HepG2 (cell line): ENCODE measurements at regions not wholly inside any gene's neighbourhood (a gene's known extent, or its start where the extent isn't known, plus 50 kb on each side); places are given as distances from the start of the nearest gene placed in this dataset.

Source experiments
- ATAC-seq: fragments of 200-7000 bp; cut with Tn5 transposase; 3 replicates; pipeline ENCODE4 v1.9.1; 2020; ENCODE audit warnings: mild to moderate bottlenecking, moderate library complexity
- BruUV-seq: library from RNA; stranded (reverse); fragments of 400-500 nt; replicated peaks from 2 replicates; lab custom pipeline; 2021; lab: Mats Ljungman, UMichigan
- CTCF ChIA-PET: fragments of 300-600 bp; formaldehyde crosslinking; extraction: SDS; loops from one replicate; lab custom pipeline; 2021; ENCODE audit warnings: low total read pairs, inconsistent platforms, low intra/inter-chr PET ratio; lab: Yijun Ruan, JAX
- POLR2A ChIA-PET: fragments of 350-600 bp; sonication (Branson Sonifier 250); formaldehyde crosslinking; loops from one replicate; lab custom pipeline; 2020; ENCODE audit warnings: antibody characterized with exemption, inconsistent platforms; lab: Yijun Ruan, JAX
- DNase-seq: peaks from one replicate; pipeline ENCODE4 v3.0.0-alpha.2; 2015; ENCODE audit warnings: low spot score
- FAIRE-seq: peaks from 3 replicates; lab custom pipeline; 2011; peaks lifted over from hg19 to GRCh38; lab: Jason Lieb, UNC
- H2AFZ ChIP-seq: one replicate; pipeline ENCODE4 v1.6.1; 2011; ENCODE audit warnings: low read length, inconsistent platforms
- H3K27ac ChIP-seq: fragments of 300-600 bp; 3 replicates; pipeline ENCODE4 v1.8.0; 2011; ENCODE audit warnings: mixed run types, mild to moderate bottlenecking, mixed read lengths, low read length, inconsistent platforms; ENCODE audit not compliant: insufficient read depth; ENCODE audit errors: extremely low read length
- H3K27me3 ChIP-seq, 2 experiments: fragments of 200-600 bp in 1 of 2; 2 replicates in 1 of 2; 3 replicates in 1 of 2; pipeline versions ENCODE4 v1.6.0 to v1.8.0; 2011; ENCODE audit warnings: low read length in 2 of 2, mild to moderate bottlenecking in 2 of 2, moderate library complexity in 2 of 2, inconsistent platforms in 1 of 2; ENCODE audit not compliant: insufficient read depth in 2 of 2, control insufficient read depth in 1 of 2
- H3K36me3 ChIP-seq, 2 experiments: fragments of 200-600 bp in 1 of 2; replicated peaks in 1 of 2; 2 replicates in 1 of 2; 3 replicates in 1 of 2; pipeline versions ENCODE4 v1.5.1 to v1.8.0; 2011; ENCODE audit warnings: low read length in 2 of 2, inconsistent platforms in 1 of 2; ENCODE audit not compliant: insufficient read depth in 2 of 2, control insufficient read depth in 1 of 2
- H3K4me1 ChIP-seq: 2 replicates; pipeline ENCODE4 v1.5.1; 2012; ENCODE audit warnings: low read length, inconsistent platforms; ENCODE audit not compliant: insufficient read depth
- H3K4me2 ChIP-seq: 2 replicates; pipeline ENCODE4 v1.6.0; 2011; ENCODE audit warnings: low read depth, low read length, inconsistent platforms
- H3K4me3 ChIP-seq, 3 experiments: fragments of 200-600 bp in 1 of 3; sonication (generic), shearing (Covaris generic) in 1 of 3; replicated peaks in 1 of 3; 2 replicates each; pipeline ENCODE4 v1.5.1; 2011 to 2016; ENCODE audit warnings: low read length in 3 of 3, inconsistent platforms in 2 of 3, low read depth in 2 of 3, mild to moderate bottlenecking in 2 of 3, control low read depth in 1 of 3, mixed read lengths in 1 of 3; ENCODE audit not compliant: insufficient read depth in 1 of 3
- H3K79me2 ChIP-seq: one replicate; pipeline ENCODE4 v1.6.1; 2011; ENCODE audit warnings: low read length, inconsistent platforms; ENCODE audit not compliant: insufficient read depth
- H3K9ac ChIP-seq: 2 replicates; pipeline ENCODE4 v1.6.0; 2011; ENCODE audit warnings: mild to moderate bottlenecking, low read depth, low read length, inconsistent platforms; ENCODE audit not compliant: insufficient read depth
- H3K9me3 ChIP-seq: 2 replicates; pipeline ENCODE4 v1.5.1; 2012; ENCODE audit warnings: mild to moderate bottlenecking, low read length
- H4K20me1 ChIP-seq: 2 replicates; pipeline ENCODE4 v1.6.0; 2011; ENCODE audit warnings: inconsistent platforms, mild to moderate bottlenecking, low read length, moderate library complexity; ENCODE audit not compliant: insufficient read depth
- AHDC1 ChIP-seq: sonication (generic); formaldehyde crosslinking; IDR thresholded peaks from 2 replicates; pipeline ENCODE4 v1.5.1; 2020; ENCODE audit warnings: mild to moderate bottlenecking, missing genetic modification reagents, borderline replicate concordance
- ARID5B ChIP-seq: IDR thresholded peaks from 2 replicates; pipeline ENCODE4 v1.4.0; 2020; ENCODE audit warnings: mild to moderate bottlenecking, missing genetic modification reagents
- ARNTL ChIP-seq: sonication (generic); formaldehyde crosslinking; IDR thresholded peaks from 2 replicates; pipeline ENCODE4 v1.4.0; 2020; ENCODE audit warnings: mild to moderate bottlenecking, missing genetic modification reagents
- EP300 ChIP-seq, 3 experiments: sonication (generic) in 1 of 3; formaldehyde crosslinking in 1 of 3; IDR thresholded peaks; 2 replicates each; pipeline versions ENCODE4 v1.5.1 to v1.6.1; 2011 to 2020; ENCODE audit warnings: low read depth in 2 of 3, low read length in 2 of 3, borderline replicate concordance in 1 of 3, improper control_type of control experiment in 1 of 3, mild to moderate bottlenecking in 1 of 3, missing genetic modification reagents in 1 of 3, moderate library complexity in 1 of 3
- FOXJ3 ChIP-seq: sonication (generic); formaldehyde crosslinking; IDR thresholded peaks from 2 replicates; pipeline ENCODE4 v1.4.0; 2020; ENCODE audit warnings: missing genetic modification reagents, mild to moderate bottlenecking, borderline replicate concordance
- NR2F1 ChIP-seq, 2 experiments: fragments of 450-650 bp in 1 of 2; formaldehyde crosslinking in 1 of 2; IDR thresholded peaks; 2 replicates each; pipeline versions ENCODE4 v1.5.0 to v1.6.1; 2016 to 2020; ENCODE audit warnings: mild to moderate bottlenecking in 1 of 2, missing compliant biosample characterization in 1 of 2, missing genetic modification reagents in 1 of 2, moderate library complexity in 1 of 2
- NR2F6 ChIP-seq, 2 experiments: IDR thresholded peaks; 2 replicates each; pipeline ENCODE4 v1.6.1; 2016; ENCODE audit warnings: antibody characterized with exemption in 1 of 2, mild to moderate bottlenecking in 1 of 2
- ZNF891 ChIP-seq: sonication (generic); formaldehyde crosslinking; IDR thresholded peaks from 2 replicates; pipeline ENCODE4 v1.5.0; 2020; ENCODE audit warnings: mild to moderate bottlenecking, missing genetic modification reagents
- WGBS: methylation state at CpG from one replicate; pipeline ENCODE4 v1.1.6; 2017; ENCODE audit warnings: low lambda C conversion rate; 5-methylcytosine and 5-hydroxymethylcytosine counted together
- in situ Hi-C: cut with HindIII; loops from 2 replicates; pipeline ENCODE4 v1.10.0; 2017; ENCODE audit warnings: low pct_unique_long_range_greater_than_20kb; ENCODE audit not compliant: extremely low pct_ligation_motif_present
- intact Hi-C: fragments of 100-400 bp; cut with micrococcal nuclease; formaldehyde crosslinking; loops from one replicate; pipeline ENCODE4 v1.10.0; 2022; ENCODE audit not compliant: unreplicated experiment

- TF ChIP-seq ARID5B (CRISPR knock-in tag) (peak; percentile 39; the same call in 1 of the 2 replicates), ZNF891 (CRISPR knock-in tag) (0 out of 2 replicates have a peak, but pooled peaks have one; percentile 45), NR2F6 (IDR thresholded peaks at IDR 0.05) (no peak), NR2F6 (CRISPR knock-in tag; IDR thresholded peaks at IDR 0.05) (0 out of 2 replicates have a peak, but pooled peaks have one; percentile 21), EP300 (IDR thresholded peaks at IDR 0.05; ENCODE audit: low read depth in 2 of 2, low read length in 2 of 2) (no peak), EP300 (CRISPR knock-in tag; IDR thresholded peaks at IDR 0.05; ENCODE audit: borderline replicate concordance) (no peak)
Observed at GRCh38 chr7:54839575-54840213, 80.7 kb upstream of the SEC61G start (continued).

- peak overlapping the region; percentile 59 for H3K4me2 ChIP-seq
- TF ChIP-seq FOXJ3: peak; percentile 55; the same call in 1 of the 2 replicates
- 0 out of 4 replicates have a peak, but pooled peaks have one; percentile 29 to 37 for TF ChIP-seq NR2F1 (CRISPR knock-in tag; IDR thresholded peaks at IDR 0.05)
- peak; percentile 25; the same call in 1 of the 2 replicates for TF ChIP-seq AHDC1 (CRISPR knock-in tag)
- 0 out of 2 replicates have a peak, but pooled peaks have one; percentile 26 for TF ChIP-seq ARNTL
Observed at GRCh38 chr7:54841772-54842697, 83.0 kb upstream of the SEC61G start.

More at GRCh38 chr7:54841772-54842697, 83.0 kb upstream of the SEC61G start:
- Histone ChIP-seq H3K4me1 (peaks cover 19% of the 10 kb centered on the region), H3K36me3 (no peaks in the 10 kb centered on the region), H3K79me2 (no peaks in the 10 kb centered on the region), H3K9ac (no peak overlapping the region), H3K9me3 (no peaks in the 10 kb centered on the region), H3K4me3 (peak overlapping the region in 1 of 3 experiments; percentile 2; a peak in 1 of 6 replicates), H4K20me1 (no peaks in the 10 kb centered on the region), H2AFZ (peak overlapping the region; percentile 44), H3K27ac (peak overlapping the region; percentile 64), H3K27me3 (no peaks in the 10 kb centered on the region)
- WGBS: 7% methylated on average over 8 of the region's 8 CpGs
- no TSS peak for BruUV-seq
- ATAC-seq (peak; percentile 86), FAIRE-seq (peak; percentile 78), DNase-seq (peak; percentile 36)
- CTCF ChIA-PET: interaction anchor here (2.0 to 4.1 kb wide), 2 partner anchors 68 to 413 kb away, joined by 11 to 40 read pairs; no protein-coding TSS in a partner anchor
- in situ Hi-C loops (loop anchor here (5.0 kb wide), 1 partner anchor 55 kb away; no protein-coding TSS in a partner anchor), intact Hi-C loops (loop anchor here (1.0 to 2.0 kb wide), 3 partner anchors 53 to 413 kb away; no protein-coding TSS in a partner anchor)
- POLR2A ChIA-PET: no interaction called here
